NCI-H146 (cell line): ENCODE measurements at regions not wholly inside any gene's neighbourhood (a gene's known extent, or its start where the extent isn't known, plus 50 kb on each side); places are given as distances from the start of the nearest gene placed in this dataset.
"Not testable (repeated sequence)": the region's sequence is repeated elsewhere in the genome, so short reads cannot be mapped to it uniquely, and the experiment has no call there.

Source experiments
- DNase-seq: peaks from one replicate; lab custom pipeline; 2025; lab: John Stamatoyannopoulos, UW

DNA sequence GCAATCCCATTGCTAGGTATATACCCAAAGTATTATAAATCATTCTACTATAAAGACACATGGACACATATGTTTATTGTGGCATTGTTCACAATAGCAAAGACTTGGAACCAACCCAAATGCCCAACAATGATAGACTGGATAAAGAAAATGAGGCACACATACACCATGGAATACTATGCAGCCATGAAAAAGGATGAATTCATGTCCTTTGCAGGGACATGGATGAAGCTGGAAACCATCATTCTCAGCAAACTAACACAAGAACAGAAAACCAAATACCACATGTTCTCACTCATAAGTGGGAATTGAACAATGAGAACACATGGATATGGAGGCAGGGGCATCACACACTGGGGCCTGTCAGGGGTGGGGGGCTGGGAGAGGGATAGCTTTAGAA is 249.4 kb downstream of the UBE3D start:
- not testable (repeated sequence) for DNase-seq

DNA sequence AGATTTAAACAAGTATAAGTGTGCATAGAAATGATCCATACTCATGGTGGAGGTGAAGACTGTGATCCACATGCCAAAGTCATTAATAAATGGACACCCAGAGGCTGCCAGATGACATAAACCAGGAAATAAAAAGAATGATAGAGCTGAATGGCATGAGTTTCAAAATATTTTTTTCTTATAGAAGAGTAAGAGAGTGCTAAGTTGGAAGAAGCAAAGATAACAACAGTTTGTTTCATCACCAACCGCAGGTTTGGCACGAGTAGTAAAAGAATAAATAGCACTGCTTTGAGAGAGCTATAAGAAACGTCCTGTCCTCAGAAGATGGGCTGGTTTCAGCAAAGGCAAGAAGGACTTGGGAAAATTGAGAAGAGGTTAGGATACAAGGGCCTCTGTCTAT is 246.9 kb downstream of the UBE3D start:
- no peak for DNase-seq

DNA sequence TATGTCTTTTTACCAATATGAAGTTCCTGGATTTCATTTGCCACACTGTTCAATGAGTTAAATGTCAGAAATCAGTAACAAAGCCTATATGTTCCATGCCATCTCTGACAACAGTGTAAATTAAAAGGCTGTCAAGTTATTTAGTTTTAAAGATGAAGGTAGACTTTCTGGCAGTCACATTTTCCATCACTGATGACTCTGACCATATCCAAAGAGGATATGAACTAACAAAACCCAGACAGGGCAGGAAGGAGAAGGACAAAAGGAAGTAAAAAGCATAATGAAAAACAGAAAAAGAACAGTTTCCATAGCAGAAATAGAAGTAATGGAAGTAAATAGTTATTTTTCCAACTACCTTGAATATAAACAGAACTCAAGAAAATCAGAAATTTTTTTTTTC is 242.3 kb downstream of the UBE3D start:
- no peak for DNase-seq

- no peak for DNase-seq
Measured at GRCh38 chr6:82832811-82833210, 232.8 kb downstream of the UBE3D start.

GRCh38 chr6:82833481-82833880 is 232.2 kb downstream of the UBE3D start:
- DNase-seq: no peak

- no peak for DNase-seq
Measured at GRCh38 chr6:82836022-82836575, 229.5 kb downstream of the UBE3D start.

- no peak for DNase-seq
Measured at GRCh38 chr6:82840571-82840970, 225.1 kb downstream of the UBE3D start.

DNA sequence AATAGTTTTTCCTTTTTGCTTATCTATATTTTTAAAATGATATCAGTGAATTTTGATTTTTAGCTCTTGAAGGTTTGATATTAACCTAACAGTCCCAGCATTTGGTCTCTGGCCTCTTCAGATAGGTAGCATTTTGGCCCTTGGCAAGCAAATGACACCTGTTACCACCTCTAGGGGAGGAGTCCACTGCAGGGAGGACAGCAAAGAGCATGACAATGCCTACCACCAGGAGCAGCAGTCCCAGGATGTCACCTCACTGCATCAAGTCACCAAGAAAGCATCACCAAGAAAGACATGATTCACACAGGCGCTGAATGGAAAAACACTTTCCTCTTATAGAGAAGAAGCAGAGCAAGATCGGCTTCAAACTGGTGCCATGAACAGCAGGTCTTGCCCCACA is 224.3 kb downstream of the UBE3D start:
- DNase-seq: no peak
